Karpas-422 (cell line): ENCODE measurements at regions not wholly inside any gene's neighbourhood (a gene's known extent, or its start where the extent isn't known, plus 50 kb on each side); places are given as distances from the start of the nearest gene placed in this dataset.

Experiments
- DNase-seq: peaks from one replicate; pipeline ENCODE4 v3.0.0-alpha.2; 2015
- H2AFZ ChIP-seq: fragments of 200-600 bp; sonication (generic); 2 replicates; pipeline ENCODE4 v1.6.1; 2014; ENCODE audit warnings: antibody characterized with exemption, low read length, mixed read lengths
- H3K27ac ChIP-seq: fragments of 200-600 bp; sonication (generic); 2 replicates; pipeline ENCODE4 v1.5.1; 2014; ENCODE audit warnings: mild to moderate bottlenecking, low read length, moderate library complexity
- H3K27me3 ChIP-seq: fragments of 200-600 bp; sonication (generic); 2 replicates; pipeline ENCODE4 v1.6.1; 2014; ENCODE audit warnings: low read length, mixed read lengths
- H3K36me3 ChIP-seq: fragments of 200-600 bp; sonication (generic); 2 replicates; pipeline ENCODE4 v1.6.1; 2014; ENCODE audit warnings: low read length, mixed read lengths; ENCODE audit not compliant: insufficient read depth
- H3K4me1 ChIP-seq: fragments of 200-600 bp; sonication (generic); 2 replicates; pipeline ENCODE4 v1.6.1; 2014; ENCODE audit warnings: mild to moderate bottlenecking, low read length, mixed read lengths
- H3K4me2 ChIP-seq: fragments of 200-600 bp; sonication (generic); 2 replicates; pipeline ENCODE4 v1.6.1; 2014; ENCODE audit warnings: low read length, low read depth, mild to moderate bottlenecking; ENCODE audit not compliant: poor library complexity, severe bottlenecking
- H3K4me3 ChIP-seq: fragments of 200-600 bp; sonication (generic); 2 replicates; pipeline ENCODE4 v1.5.1; 2014; ENCODE audit warnings: mild to moderate bottlenecking, antibody characterized with exemption, low read length, mixed read lengths
- H3K79me2 ChIP-seq: fragments of 200-600 bp; sonication (generic); 2 replicates; pipeline ENCODE4 v1.6.1; 2014; ENCODE audit warnings: mild to moderate bottlenecking, low read length, mixed read lengths
- H3K9ac ChIP-seq: fragments of 200-600 bp; sonication (generic); 2 replicates; pipeline ENCODE4 v1.6.0; 2014; ENCODE audit warnings: low read length
- H3K9me2 ChIP-seq: fragments of 200-600 bp; sonication (generic), shearing (Covaris generic); replicated peaks from 2 replicates; pipeline ENCODE4 v1.6.0; 2014; ENCODE audit warnings: mild to moderate bottlenecking, low read length, moderate library complexity; ENCODE audit not compliant: insufficient read depth
- H3K9me3 ChIP-seq: fragments of 300-700, 200-600 bp; sonication (generic); 2 replicates; pipeline ENCODE4 v1.6.1; 2014; ENCODE audit warnings: low read length, mixed read lengths
- H4K20me1 ChIP-seq: fragments of 200-600 bp; sonication (generic); 2 replicates; pipeline ENCODE4 v1.6.1; 2014; ENCODE audit warnings: mild to moderate bottlenecking, antibody characterized with exemption, low read length, low read depth; ENCODE audit not compliant: insufficient read depth

- Histone ChIP-seq H3K4me3 (no peak overlapping the region), H3K9ac (no peak overlapping the region), H3K27me3 (no peaks in the 10 kb centered on the region), H3K79me2 (no peaks in the 10 kb centered on the region), H4K20me1 (no peaks in the 10 kb centered on the region), H3K27ac (no peak overlapping the region), H3K9me2 (no peaks in the 10 kb centered on the region), H3K4me1 (no peaks in the 10 kb centered on the region), H3K36me3 (no peaks in the 10 kb centered on the region), H3K9me3 (no peaks in the 10 kb centered on the region), H2AFZ (no peak overlapping the region), H3K4me2 (no peak overlapping the region)
- no peak for DNase-seq
Measured at GRCh38 chr5:33212900-33213299, 227.9 kb upstream of the TARS1 start.

DNA sequence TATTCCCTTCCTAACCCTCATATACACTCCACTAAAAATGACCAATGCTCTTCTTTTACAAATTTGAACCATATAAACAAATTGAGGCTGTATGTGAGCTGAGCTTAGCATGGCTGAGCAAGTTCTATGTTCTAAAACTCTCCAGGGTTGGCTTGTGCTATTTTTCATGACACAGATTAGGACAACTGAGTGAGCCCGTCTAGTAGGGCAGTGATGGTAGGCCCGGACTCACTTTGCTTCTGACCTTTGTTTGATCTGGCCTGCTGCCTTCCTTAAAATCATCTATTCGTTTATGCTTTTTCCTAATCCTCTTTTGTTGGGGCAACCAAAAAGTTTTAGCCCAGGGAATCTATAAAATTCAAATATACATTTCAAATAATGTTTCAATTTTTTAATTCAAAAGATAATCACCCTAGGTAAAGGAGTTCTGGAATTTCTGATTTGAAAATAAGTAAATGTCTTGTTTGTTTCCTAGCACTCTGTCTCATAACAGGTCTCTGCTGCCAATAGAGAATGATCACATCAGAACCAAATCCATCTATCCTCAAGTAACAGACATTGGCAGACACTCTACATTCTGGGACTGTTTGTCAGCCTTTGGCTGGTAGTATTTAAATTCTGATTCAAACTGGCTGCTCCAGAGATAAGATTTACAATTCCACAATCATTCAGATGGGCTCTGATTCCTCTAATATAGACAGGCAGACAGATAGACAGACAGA is 217.0 kb upstream of the TARS1 start:
- H3K4me1 ChIP-seq = no peaks in the 10 kb centered on the region
- H3K36me3 ChIP-seq = no peaks in the 10 kb centered on the region
- H3K4me2 ChIP-seq = no peak overlapping the region
- H3K9ac ChIP-seq = no peak overlapping the region
- H4K20me1 ChIP-seq = no peaks in the 10 kb centered on the region
- H3K27ac ChIP-seq = no peak overlapping the region
- no peaks in the 10 kb centered on the region for H3K9me2 ChIP-seq
- no peaks in the 10 kb centered on the region for H3K79me2 ChIP-seq
- no peak for DNase-seq
- no peak overlapping the region for H3K4me3 ChIP-seq
- H3K27me3 ChIP-seq = no peaks in the 10 kb centered on the region
- H3K9me3 ChIP-seq = no peaks in the 10 kb centered on the region
- H2AFZ ChIP-seq = no peak overlapping the region

- Histone ChIP-seq H3K9ac (no peak overlapping the region), H3K4me1 (no peaks in the 10 kb centered on the region), H3K9me3 (no peaks in the 10 kb centered on the region), H3K27ac (no peak overlapping the region), H2AFZ (no peak overlapping the region), H4K20me1 (no peaks in the 10 kb centered on the region), H3K36me3 (no peaks in the 10 kb centered on the region), H3K9me2 (no peaks in the 10 kb centered on the region), H3K4me3 (no peak overlapping the region), H3K79me2 (no peaks in the 10 kb centered on the region), H3K27me3 (no peaks in the 10 kb centered on the region), H3K4me2 (no peak overlapping the region)
- no peak for DNase-seq
Measured at GRCh38 chr5:33224285-33224961, 216.3 kb upstream of the TARS1 start.

DNA sequence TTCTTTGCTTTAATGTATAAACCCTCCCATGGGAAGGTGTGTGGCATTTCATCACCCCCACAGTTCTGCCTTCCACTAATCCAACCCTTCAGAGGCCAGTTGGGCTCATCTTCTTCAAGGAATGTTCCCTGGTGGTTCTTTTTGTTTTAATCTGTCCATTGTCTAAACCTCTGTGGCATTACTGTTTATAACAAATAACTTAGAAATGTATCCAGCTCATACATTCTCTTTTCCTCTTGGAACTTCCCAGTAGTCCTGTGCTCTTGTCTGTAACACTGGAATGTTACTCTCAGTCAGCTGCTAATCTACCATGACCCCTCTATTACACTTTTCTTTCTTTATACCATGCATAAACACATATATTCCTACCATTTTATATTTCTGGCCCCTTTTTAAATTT is 213.5 kb upstream of the TARS1 start:
- H3K9ac ChIP-seq = no peak overlapping the region
- H3K27me3 ChIP-seq = no peaks in the 10 kb centered on the region
- no peak overlapping the region for H3K27ac ChIP-seq
- no peaks in the 10 kb centered on the region for H3K9me2 ChIP-seq
- H3K4me2 ChIP-seq = no peak overlapping the region
- H3K36me3 ChIP-seq = no peaks in the 10 kb centered on the region
- no peaks in the 10 kb centered on the region for H3K4me1 ChIP-seq
- no peaks in the 10 kb centered on the region for H4K20me1 ChIP-seq
- H3K79me2 ChIP-seq = no peaks in the 10 kb centered on the region
- no peak overlapping the region for H3K4me3 ChIP-seq
- DNase-seq = no peak
- H3K9me3 ChIP-seq = no peaks in the 10 kb centered on the region
- no peak overlapping the region for H2AFZ ChIP-seq

DNA sequence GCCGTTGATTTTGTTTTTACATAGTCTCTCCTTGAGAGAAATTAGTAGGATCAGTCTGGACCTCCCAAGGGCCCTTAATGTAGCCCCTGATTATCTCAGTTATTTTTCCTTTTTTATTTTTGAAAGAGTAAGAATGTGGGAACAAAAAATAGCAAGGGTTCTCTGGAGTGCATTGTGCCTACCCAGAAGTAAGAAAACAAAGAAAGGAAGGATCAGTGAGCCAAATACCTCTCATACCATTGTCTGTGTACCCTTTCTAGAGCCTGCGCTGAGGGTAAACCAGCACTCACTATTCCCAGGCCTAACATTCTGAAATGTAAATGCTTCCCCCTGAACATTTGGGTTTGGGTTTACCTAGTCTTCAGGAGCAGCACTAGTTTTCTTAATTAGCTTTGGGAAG is 213.0 kb upstream of the TARS1 start:
- no peaks in the 10 kb centered on the region for H3K4me1 ChIP-seq
- no peak overlapping the region for H3K9ac ChIP-seq
- DNase-seq = no peak
- no peak overlapping the region for H3K27ac ChIP-seq
- H3K4me3 ChIP-seq = no peak overlapping the region
- no peaks in the 10 kb centered on the region for H3K9me2 ChIP-seq
- no peaks in the 10 kb centered on the region for H3K9me3 ChIP-seq
- H3K36me3 ChIP-seq = no peaks in the 10 kb centered on the region
- H3K4me2 ChIP-seq = no peak overlapping the region
- no peak overlapping the region for H2AFZ ChIP-seq
- H3K79me2 ChIP-seq = no peaks in the 10 kb centered on the region
- no peaks in the 10 kb centered on the region for H4K20me1 ChIP-seq
- H3K27me3 ChIP-seq = no peaks in the 10 kb centered on the region

- Histone ChIP-seq H3K9ac (no peak overlapping the region), H3K79me2 (no peaks in the 10 kb centered on the region), H3K27ac (no peak overlapping the region), H3K9me3 (no peaks in the 10 kb centered on the region), H3K4me3 (no peak overlapping the region), H3K9me2 (no peaks in the 10 kb centered on the region), H3K4me2 (no peak overlapping the region), H2AFZ (no peak overlapping the region), H4K20me1 (no peaks in the 10 kb centered on the region), H3K27me3 (no peaks in the 10 kb centered on the region), H3K36me3 (no peaks in the 10 kb centered on the region), H3K4me1 (no peaks in the 10 kb centered on the region)
- no peak for DNase-seq
Measured at GRCh38 chr5:33228149-33228548, 212.6 kb upstream of the TARS1 start.

DNA sequence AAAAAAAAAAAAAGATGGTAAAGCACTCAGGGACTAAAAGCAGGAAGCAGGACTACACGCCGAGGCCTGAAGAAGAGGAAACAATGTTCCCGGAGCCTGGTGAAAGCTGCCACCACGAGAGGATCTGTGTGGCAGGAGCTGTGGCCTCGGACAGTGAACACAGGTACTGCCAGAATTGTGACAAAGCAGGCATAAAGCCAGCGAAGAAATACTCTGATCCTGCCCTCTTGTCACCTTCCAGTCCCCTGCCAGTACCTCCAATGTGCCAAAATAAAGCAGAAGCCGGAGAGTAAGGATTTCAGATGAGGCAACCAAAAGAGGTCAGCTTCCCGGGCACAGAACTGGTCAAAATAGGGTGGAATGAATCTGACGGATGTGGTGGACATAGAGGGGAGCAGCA is 211.5 kb upstream of the TARS1 start:
- Histone ChIP-seq H3K4me2 (no peak overlapping the region), H3K4me3 (no peak overlapping the region), H3K4me1 (no peaks in the 10 kb centered on the region), H2AFZ (no peak overlapping the region), H3K27me3 (no peaks in the 10 kb centered on the region), H3K9me2 (no peaks in the 10 kb centered on the region), H3K79me2 (no peaks in the 10 kb centered on the region), H3K9ac (no peak overlapping the region), H3K9me3 (no peaks in the 10 kb centered on the region), H3K27ac (no peak overlapping the region), H3K36me3 (no peaks in the 10 kb centered on the region), H4K20me1 (no peaks in the 10 kb centered on the region)
- DNase-seq = no peak

DNA sequence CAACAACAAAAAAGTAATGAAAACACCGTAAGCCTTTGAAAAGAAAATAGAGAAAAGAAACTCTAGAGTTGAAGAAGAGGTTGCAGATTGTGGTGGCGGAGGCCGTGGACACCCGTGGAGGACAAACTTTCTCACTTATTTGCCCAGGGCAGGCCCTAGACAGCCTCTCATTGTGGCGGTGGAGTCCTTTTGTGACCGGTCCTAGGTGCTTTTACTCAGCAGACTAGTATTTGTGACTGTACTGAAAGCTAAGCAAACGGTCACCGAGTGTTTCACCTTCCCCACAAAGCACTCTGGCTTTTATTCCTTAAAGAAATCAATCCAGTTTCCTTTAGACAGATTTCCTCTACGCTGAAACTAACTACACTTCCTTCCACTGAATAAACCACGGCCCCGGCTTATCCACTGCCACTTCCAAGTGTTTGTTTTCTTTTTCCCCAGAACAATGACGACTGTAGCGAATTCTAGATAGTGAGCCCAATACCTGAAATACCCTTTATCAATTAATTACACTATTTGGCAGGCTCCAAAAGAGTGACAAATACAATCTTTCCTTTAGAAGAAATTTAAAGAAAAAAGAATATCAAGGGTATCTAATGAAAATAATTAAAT is 210.2 kb upstream of the TARS1 start:
- Histone ChIP-seq H2AFZ (no peak overlapping the region), H3K9ac (no peak overlapping the region), H3K36me3 (no peaks in the 10 kb centered on the region), H3K4me3 (no peak overlapping the region), H3K27me3 (no peaks in the 10 kb centered on the region), H3K4me1 (no peaks in the 10 kb centered on the region), H3K4me2 (no peak overlapping the region), H3K9me2 (no peaks in the 10 kb centered on the region), H4K20me1 (no peaks in the 10 kb centered on the region), H3K27ac (no peak overlapping the region), H3K79me2 (no peaks in the 10 kb centered on the region), H3K9me3 (no peaks in the 10 kb centered on the region)
- no peak for DNase-seq
